Vagina (tissue), 2 donors: ENCODE measurements at regions not wholly inside any gene's neighbourhood (a gene's known extent, or its start where the extent isn't known, plus 50 kb on each side); places are given as distances from the start of the nearest gene placed in this dataset.

Experiments used
- CTCF ChIP-seq, 3 experiments: fragments of 450-650 bp in 2 of 3; fragments of 200-600 bp in 1 of 3; sonication (generic) in 1 of 3; IDR thresholded peaks; one replicate each; pipeline ENCODE4 v1.5.1; 2017 to 2019; ENCODE audit warnings: antibody characterized with exemption in 3 of 3, mild to moderate bottlenecking in 2 of 3, moderate library complexity in 2 of 3
- POLR2A ChIP-seq, 2 donors: fragments of 450-650 bp; IDR thresholded peaks; one replicate each; pipeline ENCODE4 v1.6.1; 2017; ENCODE audit warnings: antibody characterized with exemption in 2 of 2, mild to moderate bottlenecking in 2 of 2, moderate library complexity in 2 of 2

GRCh38 chr5:74538206-74538661, 102.3 kb downstream of the ENC1 start:
- no peak for TF ChIP-seq POLR2A (IDR thresholded peaks at IDR 0.05)
- TF ChIP-seq CTCF (IDR thresholded peaks at IDR 0.05), result no peak
